Caco-2 (cell line): ENCODE measurements at regions not wholly inside any gene's neighbourhood (a gene's known extent, or its start where the extent isn't known, plus 50 kb on each side); places are given as distances from the start of the nearest gene placed in this dataset.

Experiments used
- BruUV-seq: library from RNA; stranded (reverse); fragments of 400-500 nt; replicated peaks from 2 replicates; lab custom pipeline; 2021; lab: Mats Ljungman, UMichigan
- CTCF ChIA-PET: fragments of 300-600 bp; sonication (Branson Sonifier 250); formaldehyde crosslinking; loops from one replicate; lab custom pipeline; 2022; ENCODE audit warnings: antibody characterized with exemption; lab: Charles Lee
- POLR2A ChIA-PET: fragments of 300-600 bp; sonication (Branson Sonifier 250); formaldehyde crosslinking; loops from one replicate; lab custom pipeline; 2022; ENCODE audit warnings: antibody characterized with exemption; lab: Charles Lee
- DNase-seq, 2 experiments: peaks; one replicate each; pipeline versions ENCODE4 v3.0.0 to v3.0.0-alpha.2; 2020 to 2022
- H3K27me3 ChIP-seq: replicated peaks from 2 replicates; pipeline ENCODE4 v1.6.0; 2011; ENCODE audit warnings: low read length; ENCODE audit not compliant: control insufficient read depth, insufficient read depth
- H3K36me3 ChIP-seq: 2 replicates; pipeline ENCODE4 v1.5.1; 2011; ENCODE audit warnings: low read length; ENCODE audit not compliant: control insufficient read depth, insufficient read depth
- H3K4me1 ChIP-seq: fragments of 250-450 bp; sonication (Bioruptor Pico); 2 replicates; pipeline ENCODE4 v1.5.1; 2020; ENCODE audit warnings: mild to moderate bottlenecking
- H3K4me3 ChIP-seq: 2 replicates; pipeline ENCODE4 v1.5.1; 2011; ENCODE audit warnings: low read depth, mild to moderate bottlenecking, control low read depth, low read length
- H3K9me3 ChIP-seq: fragments of 250-450 bp; sonication (Bioruptor Pico); 2 replicates; pipeline ENCODE4 v1.5.1; 2020; ENCODE audit warnings: mild to moderate bottlenecking, moderate library complexity
- H3K27ac Mint-ChIP-seq: one replicate; pipeline ENCODE4 v1.8.0; 2022; ENCODE audit warnings: mixed read lengths; ENCODE audit not compliant: unreplicated experiment
- H3K27me3 Mint-ChIP-seq: one replicate; pipeline ENCODE4 v1.8.0; 2022; ENCODE audit warnings: mixed read lengths; ENCODE audit not compliant: insufficient read depth, unreplicated experiment
- H3K36me3 Mint-ChIP-seq: one replicate; pipeline ENCODE4 v1.8.0; 2022; ENCODE audit warnings: mild to moderate bottlenecking, mixed read lengths; ENCODE audit not compliant: insufficient read depth, unreplicated experiment
- H3K4me1 Mint-ChIP-seq: one replicate; pipeline ENCODE4 v1.8.0; 2022; ENCODE audit warnings: low read depth, mixed read lengths; ENCODE audit not compliant: unreplicated experiment
- H3K4me3 Mint-ChIP-seq: one replicate; pipeline ENCODE4 v1.8.0; 2022; ENCODE audit warnings: mild to moderate bottlenecking, moderate library complexity, mixed read lengths; ENCODE audit not compliant: unreplicated experiment
- H3K9me3 Mint-ChIP-seq: one replicate; pipeline ENCODE4 v1.8.0; 2022; ENCODE audit warnings: mixed read lengths; ENCODE audit not compliant: unreplicated experiment
- intact Hi-C: fragments of 100-400 bp; cut with micrococcal nuclease; formaldehyde crosslinking; loops from one replicate; pipeline ENCODE4 v1.10.0; 2022; ENCODE audit not compliant: unreplicated experiment
- TF ChIP-seq, protein P1 (sequence below), 2 experiments: fragments of 200-600 bp in 1 of 2; IDR thresholded peaks; 1 replicate in 1 of 2; 2 replicates in 1 of 2; pipeline versions ENCODE4 v1.5.1 to v1.8.0; 2011 to 2022; ENCODE audit warnings: antibody characterized with exemption in 1 of 2, control low read depth in 1 of 2, inconsistent platforms in 1 of 2, low read depth in 1 of 2, low read length in 1 of 2, mild to moderate bottlenecking in 1 of 2, moderate library complexity in 1 of 2; ENCODE audit not compliant: insufficient read depth in 1 of 2, severe bottlenecking in 1 of 2, unreplicated experiment in 1 of 2

DNA sequence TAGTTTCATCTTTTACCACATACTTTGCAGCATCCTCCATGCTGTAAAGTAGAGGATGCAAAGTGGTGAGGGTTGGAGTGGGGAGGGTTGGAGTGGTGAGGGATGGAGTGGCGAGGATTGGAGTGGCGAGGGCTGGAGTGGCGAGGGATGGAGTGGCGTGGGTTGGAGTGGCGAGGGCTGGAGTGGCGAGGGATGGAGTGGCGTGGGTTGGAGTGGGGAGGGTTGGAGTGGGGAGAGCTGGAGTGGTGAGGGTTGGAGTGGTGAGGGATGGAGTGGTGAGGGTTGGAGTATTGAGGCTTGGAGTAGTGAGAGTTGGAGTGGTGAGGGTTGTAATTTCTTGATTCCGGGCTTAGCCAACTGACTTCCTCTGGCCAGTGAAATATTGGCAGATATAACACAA, 618.3 kb downstream of the MRPL39 start:
- Histone ChIP-seq H3K4me3 (no peak overlapping the region), H3K27me3 (no peaks in the 10 kb centered on the region), H3K4me1 (no peaks in the 10 kb centered on the region), H3K36me3 (no peaks in the 10 kb centered on the region), H3K9me3 (no peaks in the 10 kb centered on the region)
- DNase-seq: no peak
- Mint-ChIP-seq H3K4me3 (no peak overlapping the region), H3K27ac (no peak overlapping the region), H3K9me3 (no peaks in the 10 kb centered on the region), H3K4me1 (no peaks in the 10 kb centered on the region), H3K36me3 (no peaks in the 10 kb centered on the region), H3K27me3 (peaks cover 3% of the 10 kb centered on the region)
- ChIA-PET CTCF (no interaction called here), POLR2A (no interaction called here)
- TF ChIP-seq, protein P1, sequence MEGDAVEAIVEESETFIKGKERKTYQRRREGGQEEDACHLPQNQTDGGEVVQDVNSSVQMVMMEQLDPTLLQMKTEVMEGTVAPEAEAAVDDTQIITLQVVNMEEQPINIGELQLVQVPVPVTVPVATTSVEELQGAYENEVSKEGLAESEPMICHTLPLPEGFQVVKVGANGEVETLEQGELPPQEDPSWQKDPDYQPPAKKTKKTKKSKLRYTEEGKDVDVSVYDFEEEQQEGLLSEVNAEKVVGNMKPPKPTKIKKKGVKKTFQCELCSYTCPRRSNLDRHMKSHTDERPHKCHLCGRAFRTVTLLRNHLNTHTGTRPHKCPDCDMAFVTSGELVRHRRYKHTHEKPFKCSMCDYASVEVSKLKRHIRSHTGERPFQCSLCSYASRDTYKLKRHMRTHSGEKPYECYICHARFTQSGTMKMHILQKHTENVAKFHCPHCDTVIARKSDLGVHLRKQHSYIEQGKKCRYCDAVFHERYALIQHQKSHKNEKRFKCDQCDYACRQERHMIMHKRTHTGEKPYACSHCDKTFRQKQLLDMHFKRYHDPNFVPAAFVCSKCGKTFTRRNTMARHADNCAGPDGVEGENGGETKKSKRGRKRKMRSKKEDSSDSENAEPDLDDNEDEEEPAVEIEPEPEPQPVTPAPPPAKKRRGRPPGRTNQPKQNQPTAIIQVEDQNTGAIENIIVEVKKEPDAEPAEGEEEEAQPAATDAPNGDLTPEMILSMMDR (IDR thresholded peaks at IDR 0.05; ENCODE audit: insufficient read depth in 1 of 2, low read depth in 1 of 2, low read length in 1 of 2, severe bottlenecking in 1 of 2, unreplicated experiment in 1 of 2): no peak
- intact Hi-C loops: no loop called here
- BruUV-seq: no TSS peak

DNA sequence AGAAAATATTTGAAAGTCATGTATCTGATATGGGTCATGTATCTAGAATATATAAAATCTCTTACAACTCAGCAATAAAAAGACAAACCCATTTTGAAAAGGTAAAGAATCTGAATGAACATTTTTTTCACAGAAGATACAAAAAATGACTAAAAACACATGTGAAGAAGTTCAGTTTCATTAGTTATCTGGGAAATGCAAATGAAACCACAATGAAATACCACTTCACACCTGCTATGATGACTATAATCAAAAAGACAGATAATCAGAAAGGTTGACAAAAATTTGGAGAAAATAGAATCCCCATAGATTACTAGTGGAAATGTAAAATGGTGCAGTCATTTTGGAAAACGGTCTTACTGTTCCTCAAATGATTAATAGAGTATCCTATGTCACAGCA, 631.0 kb downstream of the MRPL39 start:
- ChIA-PET POLR2A (no interaction called here), CTCF (no interaction called here)
- H3K36me3 ChIP-seq: no peaks in the 10 kb centered on the region
- H3K27ac Mint-ChIP-seq: no peak overlapping the region
- no peaks in the 10 kb centered on the region for H3K4me1 ChIP-seq
- no peaks in the 10 kb centered on the region for H3K27me3 Mint-ChIP-seq
- BruUV-seq: no TSS peak
- no peaks in the 10 kb centered on the region for H3K9me3 ChIP-seq
- no peak for DNase-seq
- H3K36me3 Mint-ChIP-seq: no peaks in the 10 kb centered on the region
- H3K4me1 Mint-ChIP-seq: no peaks in the 10 kb centered on the region
- intact Hi-C loops: no loop called here
- H3K4me3 ChIP-seq: no peak overlapping the region
- H3K4me3 Mint-ChIP-seq: no peak overlapping the region
- peaks cover 12% of the 10 kb centered on the region for H3K9me3 Mint-ChIP-seq
- H3K27me3 ChIP-seq: no peaks in the 10 kb centered on the region
- TF ChIP-seq, protein P1 (IDR thresholded peaks at IDR 0.05; ENCODE audit: insufficient read depth in 1 of 2, low read depth in 1 of 2, low read length in 1 of 2, severe bottlenecking in 1 of 2, unreplicated experiment in 1 of 2): no peak

DNA sequence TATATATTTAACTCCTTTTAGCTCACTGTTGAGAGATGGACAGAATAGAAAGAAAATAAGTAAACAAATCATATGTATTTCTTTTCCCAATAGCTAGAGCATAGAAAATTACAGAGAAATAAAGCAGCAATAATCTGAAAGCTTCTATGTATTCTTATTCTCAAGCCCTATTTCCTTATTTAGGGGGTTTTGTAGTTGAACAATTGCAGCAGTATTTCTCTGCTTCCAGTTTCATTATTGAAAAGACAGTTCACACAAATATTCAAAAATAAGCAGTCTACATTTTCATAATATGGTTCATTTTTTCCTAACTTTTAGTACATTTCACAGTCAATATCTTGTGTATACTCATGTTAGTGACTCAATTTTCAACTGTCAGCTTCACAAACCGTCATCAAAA, 638.2 kb downstream of the MRPL39 start:
- ChIA-PET POLR2A (no interaction called here), CTCF (no interaction called here)
- no TSS peak for BruUV-seq
- H3K9me3 ChIP-seq: no peaks in the 10 kb centered on the region
- no peak for DNase-seq
- H3K4me3 ChIP-seq: no peak overlapping the region
- Mint-ChIP-seq H3K27me3 (no peaks in the 10 kb centered on the region), H3K36me3 (no peaks in the 10 kb centered on the region), H3K4me1 (no peaks in the 10 kb centered on the region), H3K27ac (no peak overlapping the region), H3K9me3 (peaks cover 12% of the 10 kb centered on the region), H3K4me3 (no peak overlapping the region)
- no peaks in the 10 kb centered on the region for H3K36me3 ChIP-seq
- intact Hi-C loops: no loop called here
- TF ChIP-seq, protein P1 (IDR thresholded peaks at IDR 0.05; ENCODE audit: insufficient read depth in 1 of 2, low read depth in 1 of 2, low read length in 1 of 2, severe bottlenecking in 1 of 2, unreplicated experiment in 1 of 2): no peak
- no peaks in the 10 kb centered on the region for H3K27me3 ChIP-seq
- no peaks in the 10 kb centered on the region for H3K4me1 ChIP-seq
